ENCODE measurements at regions not wholly inside any gene's neighbourhood (a gene's known extent, or its start where the extent isn't known, plus 50 kb on each side); places are given as distances from the start of the nearest gene placed in this dataset.

DNA sequence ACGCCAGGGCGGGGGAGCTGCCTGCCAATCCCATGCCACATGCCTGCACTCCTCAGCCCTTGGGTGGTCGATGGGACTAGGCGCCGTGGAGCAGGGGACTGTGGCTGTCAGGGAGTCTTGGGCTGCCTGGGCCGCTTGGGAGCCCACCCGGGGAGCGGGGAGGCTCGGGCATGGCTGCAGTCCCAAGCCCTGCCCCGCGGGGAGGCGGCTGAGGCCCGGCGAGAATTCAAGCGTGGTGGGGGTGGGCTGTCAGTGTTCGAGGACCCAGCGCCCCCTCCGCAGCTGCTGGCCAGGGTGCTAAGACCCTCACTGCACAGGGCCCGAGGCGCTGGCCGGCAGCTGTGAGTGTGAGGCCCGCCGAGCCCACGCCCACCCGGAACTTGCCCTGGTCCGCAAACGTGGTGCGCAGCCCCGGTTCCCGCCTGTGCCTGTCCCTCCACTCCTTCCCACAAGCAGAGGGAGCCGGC is 83.2 kb upstream of the DMRTA1 start:
- Histone ChIP-seq H3K4me2 (ENCODE audit: low read length) (no peak overlapping the region), H2AFZ (ENCODE audit: low read depth, low read length, poor library complexity, severe bottlenecking) (no peak overlapping the region), H3K36me3 (ENCODE audit: control insufficient read depth in 1 of 2, insufficient read depth in 2 of 2, low read length in 2 of 2) (no peaks in the 10 kb centered on the region), H4K20me1 (ENCODE audit: insufficient read depth) (no peaks in the 10 kb centered on the region), H3K27me3 (ENCODE audit: insufficient read depth, low read length) (0 out of 2 replicates have a peak, but pooled peaks cover 14% of the 10 kb centered on the region), H3K4me3 (replicated peaks in 1 of 2; ENCODE audit: low read depth in 1 of 2, low read length in 2 of 2) (no peak overlapping the region), H3K9me3 (ENCODE audit: control insufficient read depth in 1 of 2, insufficient read depth in 1 of 2, low read depth in 1 of 2, low read length in 2 of 2) (no peaks in the 10 kb centered on the region), H3K9me2 (ENCODE audit: insufficient read depth) (no peaks in the 10 kb centered on the region), H3K79me2 (ENCODE audit: insufficient read depth, low read length) (no peaks in the 10 kb centered on the region), H3K27ac (ENCODE audit: low read depth, low read length) (no peak overlapping the region), H3K4me1 (ENCODE audit: control insufficient read depth in 1 of 2, insufficient read depth in 2 of 2, low read length in 2 of 2) (no peaks in the 10 kb centered on the region), H3K9ac (ENCODE audit: low read length) (no peak overlapping the region)
- ChIA-PET POLR2A (no interaction called here), RAD21 (ENCODE audit: low non-redundant PET in 1 of 2, low total read pairs in 2 of 2, uncharacterized antibody in 2 of 2, unreplicated experiment in 2 of 2) (no interaction called here), CTCF (no interaction called here)
- no TSS peak for BruUV-seq (replicated peaks)
- DNase-seq (ENCODE audit: low read depth, low spot score) = no peak
- TF ChIP-seq TCF7L2 (IDR thresholded peaks at IDR 0.05; ENCODE audit: borderline replicate concordance, extremely low read depth, insufficient read depth, insufficient read length) = no peak
- TF ChIP-seq SP1 (IDR thresholded peaks at IDR 0.05; ENCODE audit: low read depth) = no peak
- no peak for TF ChIP-seq POLR2A (IDR thresholded peaks at IDR 0.05; ENCODE audit: borderline replicate concordance, extremely low read depth, insufficient read depth, insufficient read length)
- TF ChIP-seq ELF1 (IDR thresholded peaks at IDR 0.05; ENCODE audit: borderline replicate concordance, low read depth) = no peak
- no peak for TF ChIP-seq SIN3A (IDR thresholded peaks at IDR 0.05; ENCODE audit: low read depth)
- no peak for TF ChIP-seq FOSL1 (IDR thresholded peaks at IDR 0.05; ENCODE audit: low read depth)
- TF ChIP-seq POLR2AphosphoS5 (IDR thresholded peaks at IDR 0.05; ENCODE audit: low read depth, low read length) = no peak
- TF ChIP-seq, protein P1, sequence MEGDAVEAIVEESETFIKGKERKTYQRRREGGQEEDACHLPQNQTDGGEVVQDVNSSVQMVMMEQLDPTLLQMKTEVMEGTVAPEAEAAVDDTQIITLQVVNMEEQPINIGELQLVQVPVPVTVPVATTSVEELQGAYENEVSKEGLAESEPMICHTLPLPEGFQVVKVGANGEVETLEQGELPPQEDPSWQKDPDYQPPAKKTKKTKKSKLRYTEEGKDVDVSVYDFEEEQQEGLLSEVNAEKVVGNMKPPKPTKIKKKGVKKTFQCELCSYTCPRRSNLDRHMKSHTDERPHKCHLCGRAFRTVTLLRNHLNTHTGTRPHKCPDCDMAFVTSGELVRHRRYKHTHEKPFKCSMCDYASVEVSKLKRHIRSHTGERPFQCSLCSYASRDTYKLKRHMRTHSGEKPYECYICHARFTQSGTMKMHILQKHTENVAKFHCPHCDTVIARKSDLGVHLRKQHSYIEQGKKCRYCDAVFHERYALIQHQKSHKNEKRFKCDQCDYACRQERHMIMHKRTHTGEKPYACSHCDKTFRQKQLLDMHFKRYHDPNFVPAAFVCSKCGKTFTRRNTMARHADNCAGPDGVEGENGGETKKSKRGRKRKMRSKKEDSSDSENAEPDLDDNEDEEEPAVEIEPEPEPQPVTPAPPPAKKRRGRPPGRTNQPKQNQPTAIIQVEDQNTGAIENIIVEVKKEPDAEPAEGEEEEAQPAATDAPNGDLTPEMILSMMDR (IDR thresholded peaks at IDR 0.05 in 2 of 3, conservative IDR thresholded peaks at IDR 0.05 in 1 of 3; ENCODE audit: borderline replicate concordance in 1 of 3, insufficient read depth in 1 of 3, low read depth in 2 of 3, low read length in 2 of 3) = no peak
- TF ChIP-seq EZH2phosphoT487 (IDR thresholded peaks at IDR 0.05; ENCODE audit: borderline replicate concordance) = no peak
- no peak for TF ChIP-seq ZNF274 (IDR thresholded peaks at IDR 0.05; ENCODE audit: low read depth, low read length)
- no peak for TF ChIP-seq CEBPB (IDR thresholded peaks at IDR 0.05; ENCODE audit: low read depth)
- TF ChIP-seq CBX3 (IDR thresholded peaks at IDR 0.05; ENCODE audit: low read depth) = no peak
- TF ChIP-seq JUND (IDR thresholded peaks at IDR 0.05) = no peak
- TF ChIP-seq YY1 (IDR thresholded peaks at IDR 0.05; ENCODE audit: extremely low read depth, insufficient replicate concordance, low read depth, low read length) = no peak
- TF ChIP-seq, protein P2, sequence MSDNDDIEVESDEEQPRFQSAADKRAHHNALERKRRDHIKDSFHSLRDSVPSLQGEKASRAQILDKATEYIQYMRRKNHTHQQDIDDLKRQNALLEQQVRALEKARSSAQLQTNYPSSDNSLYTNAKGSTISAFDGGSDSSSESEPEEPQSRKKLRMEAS (IDR thresholded peaks at IDR 0.05) = no peak
- TF ChIP-seq, protein P3, sequence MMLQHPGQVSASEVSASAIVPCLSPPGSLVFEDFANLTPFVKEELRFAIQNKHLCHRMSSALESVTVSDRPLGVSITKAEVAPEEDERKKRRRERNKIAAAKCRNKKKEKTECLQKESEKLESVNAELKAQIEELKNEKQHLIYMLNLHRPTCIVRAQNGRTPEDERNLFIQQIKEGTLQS (IDR thresholded peaks at IDR 0.05) = no peak
- no peak for TF ChIP-seq EGR1 (IDR thresholded peaks at IDR 0.05; ENCODE audit: low read depth)
- ATAC-seq = no peak
- intact Hi-C loops (cut with micrococcal nuclease) = loop anchor here (2.0 kb wide), 1 partner anchor 13 kb away; no protein-coding TSS in a partner anchor
